ENCODE measurements at regions not wholly inside any gene's neighbourhood (a gene's known extent, or its start where the extent isn't known, plus 50 kb on each side); places are given as distances from the start of the nearest gene placed in this dataset.
"Not testable (repeated sequence)": the region's sequence is repeated elsewhere in the genome, so short reads cannot be mapped to it uniquely, and the experiment has no call there.

- no peak for DNase-seq (ENCODE audit: low spot score)
Measured at GRCh38 chr7:155948845-155949244, 136.6 kb upstream of the SHH start.

- no peak for DNase-seq (ENCODE audit: low spot score)
Measured at GRCh38 chr7:155948423-155948822, 136.2 kb upstream of the SHH start.

GRCh38 chr7:155947051-155947450 is 134.8 kb upstream of the SHH start:
- DNase-seq (ENCODE audit: low spot score) = no peak

- DNase-seq (ENCODE audit: low spot score) = no peak
Measured at GRCh38 chr7:155945670-155946325, 133.5 kb upstream of the SHH start.

GRCh38 chr7:155944901-155945300 is 132.6 kb upstream of the SHH start:
- no peak for DNase-seq (ENCODE audit: low spot score)

- DNase-seq (ENCODE audit: low spot score) = no peak
Measured at GRCh38 chr7:155943251-155943899, 131.1 kb upstream of the SHH start.

GRCh38 chr7:155942226-155942950 is 130.1 kb upstream of the SHH start:
- DNase-seq (ENCODE audit: low spot score) = no peak

GRCh38 chr7:155941688-155942087 is 129.4 kb upstream of the SHH start:
- no peak for DNase-seq (ENCODE audit: low spot score)

GRCh38 chr7:155939350-155939749 is 127.1 kb upstream of the SHH start:
- DNase-seq (ENCODE audit: low spot score) = no peak

GRCh38 chr7:155938129-155938528 is 125.9 kb upstream of the SHH start:
- DNase-seq (ENCODE audit: low spot score) = no peak

GRCh38 chr7:155935726-155936125 is 123.5 kb upstream of the SHH start:
- no peak for DNase-seq (ENCODE audit: low spot score)

GRCh38 chr7:155935005-155935557 is 122.8 kb upstream of the SHH start:
- no peak for DNase-seq (ENCODE audit: low spot score)

GRCh38 chr7:155932324-155932723 is 120.1 kb upstream of the SHH start:
- not testable (repeated sequence) for DNase-seq (ENCODE audit: low spot score)

GRCh38 chr7:155931396-155932085 is 119.3 kb upstream of the SHH start:
- no peak for DNase-seq (ENCODE audit: low spot score)

- no peak for DNase-seq (ENCODE audit: low spot score)
Measured at GRCh38 chr7:155930527-155930926, 118.3 kb upstream of the SHH start.

- DNase-seq (ENCODE audit: low spot score) = no peak
Measured at GRCh38 chr7:155930061-155930460, 117.8 kb upstream of the SHH start.

- no peak for DNase-seq (ENCODE audit: low spot score)
Measured at GRCh38 chr7:155928583-155928982, 116.3 kb upstream of the SHH start.

- no peak for DNase-seq (ENCODE audit: low spot score)
Measured at GRCh38 chr7:155927905-155928304, 115.6 kb upstream of the SHH start.

GRCh38 chr7:155925682-155926081 is 113.4 kb upstream of the SHH start:
- DNase-seq (ENCODE audit: low spot score) = no peak

- no peak for DNase-seq (ENCODE audit: low spot score)
Measured at GRCh38 chr7:155922067-155922816, 110.0 kb upstream of the SHH start.

- no peak for DNase-seq (ENCODE audit: low spot score)
Measured at GRCh38 chr7:155921804-155922066, 109.5 kb upstream of the SHH start.

Data from activated CD4-positive, alpha-beta T cell treated with anti-CD3 and anti-CD28 coated beads, Interleukin-2, Interleukin-4, amounts not matched to agents 100 ng/mL and 50 ng/mL, durations not matched to agents 16 hours and 8 hours (primary cell).